ENCODE measurements at regions not wholly inside any gene's neighbourhood (a gene's known extent, or its start where the extent isn't known, plus 50 kb on each side); places are given as distances from the start of the nearest gene placed in this dataset.
"Not testable (repeated sequence)": the region's sequence is repeated elsewhere in the genome, so short reads cannot be mapped to it uniquely, and the experiment has no call there.

GRCh38 chr11:42974510-42975179, 337.2 kb upstream of the API5 start:
- no peak for DNase-seq (ENCODE audit: low read depth)
- in situ Hi-C loops (cut with HindIII; ENCODE audit: low pct_unique_long_range_greater_than_20kb, low sequenced_read_pairs), result no loop called here

- in situ Hi-C loops (cut with HindIII; ENCODE audit: low pct_unique_long_range_greater_than_20kb, low sequenced_read_pairs), result no loop called here
- DNase-seq (ENCODE audit: low read depth), result no peak
Observed at GRCh38 chr11:42975180-42975529, 336.6 kb upstream of the API5 start.

GRCh38 chr11:42976636-42977217, 335.1 kb upstream of the API5 start:
- DNase-seq (ENCODE audit: low read depth), result no peak
- in situ Hi-C loops (cut with HindIII; ENCODE audit: low pct_unique_long_range_greater_than_20kb, low sequenced_read_pairs), result no loop called here

GRCh38 chr11:42992594-42992993, 319.2 kb upstream of the API5 start:
- in situ Hi-C loops (cut with HindIII; ENCODE audit: low pct_unique_long_range_greater_than_20kb, low sequenced_read_pairs), result no loop called here
- no peak for DNase-seq (ENCODE audit: low read depth)

- in situ Hi-C loops (cut with HindIII; ENCODE audit: low pct_unique_long_range_greater_than_20kb, low sequenced_read_pairs), result no loop called here
- DNase-seq (ENCODE audit: low read depth), result no peak
Observed at GRCh38 chr11:42996421-42997307, 315.1 kb upstream of the API5 start.

- in situ Hi-C loops (cut with HindIII; ENCODE audit: low pct_unique_long_range_greater_than_20kb, low sequenced_read_pairs); DNase-seq (ENCODE audit: low read depth): not testable (repeated sequence)
Observed at GRCh38 chr11:43004879-43005278, 306.9 kb upstream of the API5 start.

GRCh38 chr11:43010042-43010441, 301.8 kb upstream of the API5 start:
- DNase-seq (ENCODE audit: low read depth), result no peak
- in situ Hi-C loops (cut with HindIII; ENCODE audit: low pct_unique_long_range_greater_than_20kb, low sequenced_read_pairs), result no loop called here

- in situ Hi-C loops (cut with HindIII; ENCODE audit: low pct_unique_long_range_greater_than_20kb, low sequenced_read_pairs), result no loop called here
- DNase-seq (ENCODE audit: low read depth), result no peak
Observed at GRCh38 chr11:43012606-43013005, 299.2 kb upstream of the API5 start.

GRCh38 chr11:43021466-43021865, 290.3 kb upstream of the API5 start:
- in situ Hi-C loops (cut with HindIII; ENCODE audit: low pct_unique_long_range_greater_than_20kb, low sequenced_read_pairs), result no loop called here
- no peak for DNase-seq (ENCODE audit: low read depth)

GRCh38 chr11:43034341-43034740, 277.5 kb upstream of the API5 start:
- no peak for DNase-seq (ENCODE audit: low read depth)
- in situ Hi-C loops (cut with HindIII; ENCODE audit: low pct_unique_long_range_greater_than_20kb, low sequenced_read_pairs), result no loop called here

GRCh38 chr11:43035086-43035485, 276.7 kb upstream of the API5 start:
- in situ Hi-C loops (cut with HindIII; ENCODE audit: low pct_unique_long_range_greater_than_20kb, low sequenced_read_pairs), result no loop called here
- no peak for DNase-seq (ENCODE audit: low read depth)

GRCh38 chr11:43053638-43054412, 258.0 kb upstream of the API5 start:
- in situ Hi-C loops (cut with HindIII; ENCODE audit: low pct_unique_long_range_greater_than_20kb, low sequenced_read_pairs), result no loop called here
- DNase-seq (ENCODE audit: low read depth), result no peak

GRCh38 chr11:43067681-43068080, 244.1 kb upstream of the API5 start:
- DNase-seq (ENCODE audit: low read depth), result no peak
- in situ Hi-C loops (cut with HindIII; ENCODE audit: low pct_unique_long_range_greater_than_20kb, low sequenced_read_pairs), result no loop called here

GRCh38 chr11:43071338-43071737, 240.5 kb upstream of the API5 start:
- no peak for DNase-seq (ENCODE audit: low read depth)
- in situ Hi-C loops (cut with HindIII; ENCODE audit: low pct_unique_long_range_greater_than_20kb, low sequenced_read_pairs), result no loop called here

GRCh38 chr11:43072096-43072495, 239.7 kb upstream of the API5 start:
- no peak for DNase-seq (ENCODE audit: low read depth)
- in situ Hi-C loops (cut with HindIII; ENCODE audit: low pct_unique_long_range_greater_than_20kb, low sequenced_read_pairs), result no loop called here

GRCh38 chr11:43072911-43073310, 238.9 kb upstream of the API5 start:
- in situ Hi-C loops (cut with HindIII; ENCODE audit: low pct_unique_long_range_greater_than_20kb, low sequenced_read_pairs), result no loop called here
- DNase-seq (ENCODE audit: low read depth), result no peak

GRCh38 chr11:43074810-43075209, 237.0 kb upstream of the API5 start:
- no peak for DNase-seq (ENCODE audit: low read depth)
- in situ Hi-C loops (cut with HindIII; ENCODE audit: low pct_unique_long_range_greater_than_20kb, low sequenced_read_pairs), result no loop called here

GRCh38 chr11:43101113-43101512, 210.7 kb upstream of the API5 start:
- DNase-seq (ENCODE audit: low read depth), result no peak
- in situ Hi-C loops (cut with HindIII; ENCODE audit: low pct_unique_long_range_greater_than_20kb, low sequenced_read_pairs), result no loop called here

GRCh38 chr11:43116071-43116470, 195.7 kb upstream of the API5 start:
- DNase-seq (ENCODE audit: low read depth), result no peak
- in situ Hi-C loops (cut with HindIII; ENCODE audit: low pct_unique_long_range_greater_than_20kb, low sequenced_read_pairs), result no loop called here

Data from Caki2 (cell line).